Neural cell (in vitro differentiated cells): ENCODE measurements at regions not wholly inside any gene's neighbourhood (a gene's known extent, or its start where the extent isn't known, plus 50 kb on each side); places are given as distances from the start of the nearest gene placed in this dataset.

Experiments used
- CTCF ChIP-seq: fragments of 450-650 bp; IDR thresholded peaks from 2 replicates; pipeline ENCODE4 v1.5.1; 2014; ENCODE audit warnings: antibody characterized with exemption, mild to moderate bottlenecking, moderate library complexity; ENCODE audit not compliant: poor library complexity, severe bottlenecking
- EZH2 ChIP-seq: fragments of 200-600, 300-800 bp; shearing (Covaris generic), sonication (generic); IDR thresholded peaks from 2 replicates; pipeline ENCODE4 v1.6.1; 2014; ENCODE audit warnings: antibody characterized with exemption, low read length, borderline replicate concordance, mild to moderate bottlenecking; ENCODE audit not compliant: insufficient read depth, poor library complexity, severe bottlenecking
- TAF1 ChIP-seq: IDR thresholded peaks from 2 replicates; pipeline ENCODE4 v1.6.1; 2012; ENCODE audit warnings: low read depth

GRCh38 chr4:75154994-75155393 lies 222.1 kb downstream of the PARM1 start:
- TF ChIP-seq CTCF (no peak), EZH2 (no peak), TAF1 (no peak)
